WTC11 (cell line): ENCODE measurements at regions not wholly inside any gene's neighbourhood (a gene's known extent, or its start where the extent isn't known, plus 50 kb on each side); places are given as distances from the start of the nearest gene placed in this dataset.

Source experiments
- ATAC-seq: fragments of 200-7000 bp; cut with Tn5 transposase; 2 replicates; pipeline ENCODE4 v1.10.0; 2021; ENCODE audit warnings: mild to moderate bottlenecking, moderate library complexity
- CTCF ChIA-PET: fragments of 300-600 bp; sonication (Branson Sonifier 250); formaldehyde crosslinking; loops from one replicate; lab custom pipeline; 2021; ENCODE audit warnings: antibody characterized with exemption; lab: Charles Lee
- POLR2A ChIA-PET: fragments of 350-600 bp; sonication (Branson Sonifier 250); formaldehyde crosslinking; loops from one replicate; lab custom pipeline; 2021; ENCODE audit warnings: antibody characterized with exemption; lab: Charles Lee
- DNase-seq: peaks from one replicate; pipeline ENCODE4 v3.0.0; 2021; ENCODE audit warnings: low spot score
- H3K27ac Mint-ChIP-seq: 2 replicates; pipeline ENCODE4 v1.8.0; 2021; ENCODE audit warnings: mixed read lengths
- H3K27me3 Mint-ChIP-seq: 2 replicates; pipeline ENCODE4 v1.8.0; 2021; ENCODE audit warnings: low read depth, mild to moderate bottlenecking, moderate library complexity, mixed read lengths
- H3K36me3 Mint-ChIP-seq: 2 replicates; pipeline ENCODE4 v1.8.0; 2021; ENCODE audit warnings: mixed read lengths
- H3K4me1 Mint-ChIP-seq: 2 replicates; pipeline ENCODE4 v1.8.0; 2022; ENCODE audit warnings: mixed read lengths
- H3K4me3 Mint-ChIP-seq: 2 replicates; pipeline ENCODE4 v1.8.0; 2021; ENCODE audit warnings: mild to moderate bottlenecking, moderate library complexity, mixed read lengths
- H3K9me3 Mint-ChIP-seq: 2 replicates; pipeline ENCODE4 v1.8.0; 2021; ENCODE audit warnings: mixed read lengths
- ATF1 ChIP-seq: sonication (generic); formaldehyde crosslinking; IDR thresholded peaks from 2 replicates; pipeline ENCODE4 v1.8.1; 2023; ENCODE audit warnings: mild to moderate bottlenecking, moderate library complexity, missing genetic modification reagents
- ATF3 ChIP-seq: sonication (generic); formaldehyde crosslinking; conservative IDR thresholded peaks from 2 replicates; pipeline ENCODE4 v1.8.1; 2022; ENCODE audit warnings: mild to moderate bottlenecking, missing genetic modification reagents
- ATF6 ChIP-seq: sonication (generic); formaldehyde crosslinking; IDR thresholded peaks from 2 replicates; pipeline ENCODE4 v1.8.1; 2023; ENCODE audit warnings: mild to moderate bottlenecking, missing genetic modification reagents
- FOXK1 ChIP-seq: sonication (generic); formaldehyde crosslinking; IDR thresholded peaks from 2 replicates; pipeline ENCODE4 v1.8.0; 2022; ENCODE audit warnings: mild to moderate bottlenecking, moderate library complexity, missing genetic modification reagents
- GABPB1 ChIP-seq: sonication (generic); formaldehyde crosslinking; IDR thresholded peaks from 2 replicates; pipeline ENCODE4 v1.8.1; 2023; ENCODE audit warnings: mild to moderate bottlenecking, missing genetic modification reagents
- HMGXB4 ChIP-seq: sonication (generic); formaldehyde crosslinking; IDR thresholded peaks from 2 replicates; pipeline ENCODE4 v1.8.1; 2023; ENCODE audit warnings: mild to moderate bottlenecking, moderate library complexity, missing genetic modification reagents
- IRF1 ChIP-seq: sonication (generic); formaldehyde crosslinking; IDR thresholded peaks from 2 replicates; pipeline ENCODE4 v1.8.0; 2023; ENCODE audit warnings: missing genetic modification reagents
- JUN ChIP-seq: sonication (generic); formaldehyde crosslinking; IDR thresholded peaks from 2 replicates; pipeline ENCODE4 v1.8.0; 2023; ENCODE audit warnings: mild to moderate bottlenecking, missing genetic modification reagents
- KAT7 ChIP-seq: sonication (generic); formaldehyde crosslinking; IDR thresholded peaks from 2 replicates; pipeline ENCODE4 v1.8.1; 2023; ENCODE audit warnings: missing genetic modification reagents, mild to moderate bottlenecking, borderline replicate concordance
- MAX ChIP-seq: sonication (generic); formaldehyde crosslinking; IDR thresholded peaks from 2 replicates; pipeline ENCODE4 v1.8.0; 2022; ENCODE audit warnings: mild to moderate bottlenecking, missing genetic modification reagents
- NFE2L1 ChIP-seq: sonication (generic); formaldehyde crosslinking; IDR thresholded peaks from 2 replicates; pipeline ENCODE4 v1.8.1; 2023; ENCODE audit warnings: missing genetic modification reagents
- NFYB ChIP-seq: sonication (generic); formaldehyde crosslinking; conservative IDR thresholded peaks from 2 replicates; pipeline ENCODE4 v1.8.0; 2022; ENCODE audit warnings: low read depth, missing genetic modification reagents
- NR1H2 ChIP-seq: sonication (generic); formaldehyde crosslinking; IDR thresholded peaks from 2 replicates; pipeline ENCODE4 v1.9.0; 2021; ENCODE audit warnings: mild to moderate bottlenecking, moderate library complexity, missing genetic modification reagents
- NR2C2 ChIP-seq: sonication (generic); formaldehyde crosslinking; IDR thresholded peaks from 2 replicates; pipeline ENCODE4 v1.8.0; 2022; ENCODE audit warnings: mild to moderate bottlenecking, missing genetic modification reagents
- PRDM15 ChIP-seq: sonication (generic); formaldehyde crosslinking; IDR thresholded peaks from 2 replicates; pipeline ENCODE4 v1.8.0; 2022; ENCODE audit warnings: missing genetic modification reagents
- PRRX2 ChIP-seq: fragments of 250-450 bp; sonication (Bioruptor Pico); IDR thresholded peaks from 2 replicates; pipeline ENCODE4 v1.8.0; 2021; ENCODE audit warnings: mild to moderate bottlenecking
- RORB ChIP-seq: fragments of 250-450 bp; sonication (Bioruptor Pico); IDR thresholded peaks from 2 replicates; pipeline ENCODE4 v1.9.0; 2021; ENCODE audit warnings: mild to moderate bottlenecking
- TEAD4 ChIP-seq: sonication (generic); formaldehyde crosslinking; IDR thresholded peaks from 2 replicates; pipeline ENCODE4 v1.8.0; 2022; ENCODE audit warnings: mild to moderate bottlenecking, missing genetic modification reagents
- ZNF121 ChIP-seq: sonication (generic); formaldehyde crosslinking; IDR thresholded peaks from 2 replicates; pipeline ENCODE4 v1.8.0; 2023; ENCODE audit warnings: missing genetic modification reagents
- ZNF416 ChIP-seq: fragments of 250-450 bp; sonication (Bioruptor Pico); IDR thresholded peaks from 2 replicates; pipeline ENCODE4 v1.9.0; 2021; ENCODE audit warnings: mild to moderate bottlenecking, inconsistent platforms
- ZNF532 ChIP-seq: fragments of 250-450 bp; sonication (Bioruptor Pico); IDR thresholded peaks from 2 replicates; pipeline ENCODE4 v1.9.0; 2021; ENCODE audit warnings: mild to moderate bottlenecking, borderline replicate concordance

- peaks cover 3% of the 10 kb centered on the region for H3K4me1 Mint-ChIP-seq
- no peak overlapping the region for H3K4me3 Mint-ChIP-seq
- no peak overlapping the region for H3K27ac Mint-ChIP-seq
- DNase-seq (no peak), ATAC-seq (no peak)
- peaks cover 6% of the 10 kb centered on the region for H3K9me3 Mint-ChIP-seq
- ChIA-PET POLR2A (no interaction called here), CTCF (no interaction called here)
- H3K36me3 Mint-ChIP-seq, result no peaks in the 10 kb centered on the region
- TF ChIP-seq NR1H2 (CRISPR knock-in tag) (no peak), ATF1 (no peak), ATF6 (no peak), PRDM15 (CRISPR knock-in tag) (no peak), JUN (CRISPR knock-in tag) (no peak), NFYB (CRISPR knock-in tag) (no peak), FOXK1 (CRISPR knock-in tag) (no peak), ATF3 (CRISPR knock-in tag) (no peak)
- peaks cover 5% of the 10 kb centered on the region; the same call in 1 of the 2 replicates for H3K27me3 Mint-ChIP-seq
Observed at GRCh38 chrX:121569609-121570008, 522.2 kb downstream of the GLUD2 start.

GRCh38 chrX:121570072-121570841 is 522.8 kb downstream of the GLUD2 start:
- no peak for DNase-seq
- no peak for TF ChIP-seq NR2C2
- no peak for TF ChIP-seq ZNF416 (CRISPR knock-in tag)
- no peak for TF ChIP-seq RORB (CRISPR knock-in tag)
- TF ChIP-seq GABPB1 (CRISPR knock-in tag), result no peak
- no peak for TF ChIP-seq PRRX2
- no peak for TF ChIP-seq NFE2L1 (CRISPR knock-in tag)
- TF ChIP-seq NFYB (CRISPR knock-in tag), result no peak
- TF ChIP-seq KAT7, result no peak
- TF ChIP-seq MAX (CRISPR knock-in tag), result no peak
- no peak for TF ChIP-seq ZNF121
- no peak for TF ChIP-seq IRF1 (CRISPR knock-in tag)
- no peak for TF ChIP-seq TEAD4 (CRISPR knock-in tag)
- TF ChIP-seq HMGXB4 (CRISPR knock-in tag), result no peak
- no peak for TF ChIP-seq ATF1
- no peak for TF ChIP-seq ZNF532 (CRISPR knock-in tag)
- POLR2A ChIA-PET, result no interaction called here
- Mint-ChIP-seq H3K4me1 (peaks cover 3% of the 10 kb centered on the region), H3K4me3 (no peak overlapping the region), H3K27me3 (peaks cover 5% of the 10 kb centered on the region; the same call in 1 of the 2 replicates), H3K27ac (no peak overlapping the region), H3K9me3 (peaks cover 6% of the 10 kb centered on the region), H3K36me3 (no peaks in the 10 kb centered on the region)
- CTCF ChIA-PET, result no interaction called here
- no peak for ATAC-seq
